Kidney (tissue), 13 donors: ENCODE measurements at regions not wholly inside any gene's neighbourhood (a gene's known extent, or its start where the extent isn't known, plus 50 kb on each side); places are given as distances from the start of the nearest gene placed in this dataset.

ENCODE experiments used
- DNase-seq, 5 donors: peaks; one replicate each; pipeline ENCODE4 v3.0.0-alpha.2; 2013 to 2020
- FAIRE-seq: peaks from 2 replicates; lab custom pipeline; 2012; peaks lifted over from hg19 to GRCh38; lab: Jason Lieb, UNC
- H3K27ac ChIP-seq, 2 donors: one replicate each; pipeline ENCODE4 v1.7.0; 2013; ENCODE audit warnings: low read depth in 2 of 2, low read length in 2 of 2, inconsistent platforms in 1 of 2
- H3K27me3 ChIP-seq: one replicate; pipeline ENCODE4 v1.7.1; 2013; ENCODE audit warnings: low read length, inconsistent platforms; ENCODE audit not compliant: control insufficient read depth, insufficient read depth
- H3K36me3 ChIP-seq, 3 donors: one replicate each; pipeline versions ENCODE4 v1.7.0 to v1.7.1; 2013; ENCODE audit warnings: low read length in 3 of 3, control low read depth in 1 of 3, inconsistent platforms in 1 of 3; ENCODE audit not compliant: insufficient read depth in 3 of 3, control insufficient read depth in 2 of 3
- H3K4me1 ChIP-seq, 3 donors: one replicate each; pipeline versions ENCODE4 v1.7.0 to v1.7.1; 2013; ENCODE audit warnings: low read length in 3 of 3, inconsistent platforms in 1 of 3, low read depth in 1 of 3; ENCODE audit not compliant: control insufficient read depth in 2 of 3, insufficient read depth in 2 of 3
- H3K4me3 ChIP-seq, 3 donors: one replicate each; pipeline versions ENCODE4 v1.7.0 to v1.8.1; 2013; ENCODE audit warnings: low read length in 3 of 3, control low read depth in 1 of 3, inconsistent platforms in 1 of 3
- H3K9ac ChIP-seq, 3 donors: one replicate each; pipeline versions ENCODE4 v1.7.0 to v1.7.1; 2013; ENCODE audit warnings: low read length in 3 of 3, control low read depth in 1 of 3, inconsistent platforms in 1 of 3
- H3K9me3 ChIP-seq, 3 donors: one replicate each; pipeline versions ENCODE4 v1.7.0 to v1.7.1; 2013; ENCODE audit warnings: low read length in 3 of 3, control low read depth in 1 of 3, inconsistent platforms in 1 of 3; ENCODE audit not compliant: control insufficient read depth in 2 of 3, insufficient read depth in 1 of 3
- CTCF ChIP-seq: IDR thresholded peaks from 3 replicates; pipeline ENCODE4 v1.5.1; 2012; ENCODE audit warnings: mild to moderate bottlenecking, moderate library complexity, borderline replicate concordance; ENCODE audit not compliant: insufficient read depth; ENCODE audit errors: extremely low read depth
- intact Hi-C: fragments of 100-400 bp; cut with DNase I; formaldehyde crosslinking; loops from one replicate; pipeline ENCODE4 v1.11.1; 2022
- donor health status: control.
- donor health status: control.
- donor health status: control.
- donor health status: control.
- donor health status: control.
- donor health status: DM: yes; HTN: yes; CAD: no.
- donor health status: Normal renal cell carcinoma (clear cell type).

GRCh38 chr21:35136586-35137219 lies 87.6 kb upstream of the RUNX1 start:
- no peak overlapping the region for H3K4me3 ChIP-seq
- no peaks in the 10 kb centered on the region for H3K4me1 ChIP-seq
- TF ChIP-seq CTCF, result no peak
- DNase-seq (no peak), FAIRE-seq (no peak)
- no peak overlapping the region for H3K9ac ChIP-seq
- no peaks in the 10 kb centered on the region for H3K36me3 ChIP-seq
- H3K27me3 ChIP-seq, result no peaks in the 10 kb centered on the region
- no peak overlapping the region for H3K27ac ChIP-seq
- intact Hi-C loops, result no loop called here
- H3K9me3 ChIP-seq, result no peaks in the 10 kb centered on the region

GRCh38 chr21:35136106-35136505 lies 87.0 kb upstream of the RUNX1 start:
- FAIRE-seq, result no peak
- Histone ChIP-seq H3K9me3 (no peaks in the 10 kb centered on the region), H3K4me1 (no peaks in the 10 kb centered on the region), H3K27ac (no peak overlapping the region), H3K27me3 (no peaks in the 10 kb centered on the region), H3K36me3 (no peaks in the 10 kb centered on the region), H3K9ac (no peak overlapping the region), H3K4me3 (no peak overlapping the region)
- intact Hi-C loops, result no loop called here
- no peak for TF ChIP-seq CTCF
- peak in 1 of 5 donors; percentile 7 for DNase-seq

- DNase-seq (no peak), FAIRE-seq (no peak)
- no peak for TF ChIP-seq CTCF
- H3K27me3 ChIP-seq, result no peaks in the 10 kb centered on the region
- no peak overlapping the region for H3K27ac ChIP-seq
- H3K9me3 ChIP-seq, result no peaks in the 10 kb centered on the region
- H3K9ac ChIP-seq, result no peak overlapping the region
- no peaks in the 10 kb centered on the region for H3K4me1 ChIP-seq
- H3K4me3 ChIP-seq, result no peak overlapping the region
- no peaks in the 10 kb centered on the region for H3K36me3 ChIP-seq
- intact Hi-C loops, result no loop called here
These were observed 86.4 kb upstream of the RUNX1 start for GRCh38 chr21:35135481-35135880.

DNA sequence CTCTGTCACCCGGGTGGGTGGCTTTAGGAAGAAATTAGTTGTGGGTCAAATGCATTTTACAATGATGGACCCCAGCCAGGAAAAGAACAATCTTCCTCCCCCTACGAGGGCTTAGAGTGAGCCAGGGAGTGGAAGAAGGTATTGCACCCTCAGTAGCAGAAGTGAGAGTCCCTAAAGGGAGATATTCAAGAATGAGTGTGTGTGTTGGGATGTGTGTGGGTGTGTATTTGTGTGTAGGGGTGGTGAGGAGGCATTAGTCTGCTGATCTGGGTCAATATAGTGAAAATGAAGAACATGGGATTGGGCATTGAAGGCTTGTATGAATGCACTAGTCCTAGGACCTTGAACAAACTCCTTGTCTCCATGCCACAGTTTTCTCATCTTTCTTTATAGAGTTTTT lies 85.2 kb upstream of the RUNX1 start:
- H3K36me3 ChIP-seq, result no peaks in the 10 kb centered on the region
- no peaks in the 10 kb centered on the region for H3K4me1 ChIP-seq
- H3K9me3 ChIP-seq, result no peaks in the 10 kb centered on the region
- H3K27me3 ChIP-seq, result no peaks in the 10 kb centered on the region
- no peak overlapping the region for H3K4me3 ChIP-seq
- no peak overlapping the region for H3K27ac ChIP-seq
- intact Hi-C loops, result no loop called here
- no peak overlapping the region for H3K9ac ChIP-seq
- no peak for TF ChIP-seq CTCF
- FAIRE-seq (no peak), DNase-seq (no peak)
